HEK293T (cell line): ENCODE measurements at regions not wholly inside any gene's neighbourhood (a gene's known extent, or its start where the extent isn't known, plus 50 kb on each side); places are given as distances from the start of the nearest gene placed in this dataset.

Experiments
- CTCF ChIA-PET: fragments of 350-600 bp; formaldehyde crosslinking; extraction: SDS; loops from one replicate; lab custom pipeline; 2021; ENCODE audit warnings: antibody characterized with exemption, inconsistent platforms; lab: Yijun Ruan, JAX
- POLR2A ChIA-PET: fragments of 350-600 bp; formaldehyde crosslinking; extraction: SDS; loops from one replicate; lab custom pipeline; 2020; ENCODE audit warnings: antibody characterized with exemption, inconsistent platforms; lab: Yijun Ruan, JAX
- DNase-seq: peaks from one replicate; pipeline ENCODE4 v3.0.0; 2012; ENCODE audit warnings: mixed read lengths; ENCODE audit errors: extremely low spot score
- ARNT ChIP-seq: fragments of 450-650 bp; IDR thresholded peaks from 2 replicates; pipeline ENCODE4 v1.6.1; 2017; ENCODE audit warnings: mild to moderate bottlenecking
- BHLHE40 ChIP-seq: fragments of 450-650 bp; IDR thresholded peaks from 2 replicates; pipeline ENCODE4 v1.6.1; 2016; ENCODE audit warnings: mild to moderate bottlenecking, moderate library complexity, borderline replicate concordance
- CTBP1 ChIP-seq: fragments of 450-650 bp; IDR thresholded peaks from 2 replicates; pipeline ENCODE4 v1.6.1; 2016; ENCODE audit warnings: borderline replicate concordance
- ELF4 ChIP-seq: fragments of 450-650 bp; IDR thresholded peaks from 2 replicates; pipeline ENCODE4 v1.6.1; 2017; ENCODE audit warnings: antibody characterized with exemption
- FOXA1 ChIP-seq: fragments of 450-650 bp; IDR thresholded peaks from 2 replicates; pipeline ENCODE4 v1.6.1; 2016; ENCODE audit warnings: mild to moderate bottlenecking
- FOXK2 ChIP-seq: fragments of 450-650 bp; IDR thresholded peaks from 2 replicates; pipeline ENCODE4 v1.6.1; 2016; ENCODE audit warnings: mild to moderate bottlenecking
- FOXM1 ChIP-seq: fragments of 450-650 bp; IDR thresholded peaks from 2 replicates; pipeline ENCODE4 v1.6.1; 2017; ENCODE audit warnings: mild to moderate bottlenecking, borderline replicate concordance
- HDGF ChIP-seq: fragments of 450-650 bp; IDR thresholded peaks from 2 replicates; pipeline ENCODE4 v1.6.1; 2017; ENCODE audit warnings: antibody characterized with exemption, borderline replicate concordance
- L3MBTL2 ChIP-seq: fragments of 450-650 bp; conservative IDR thresholded peaks from 2 replicates; pipeline ENCODE4 v1.6.1; 2016; ENCODE audit warnings: mild to moderate bottlenecking
- LEF1 ChIP-seq: fragments of 450-650 bp; IDR thresholded peaks from 2 replicates; pipeline ENCODE4 v1.6.1; 2017; ENCODE audit warnings: mild to moderate bottlenecking, borderline replicate concordance
- NFRKB ChIP-seq: fragments of 450-650 bp; IDR thresholded peaks from 2 replicates; pipeline ENCODE4 v1.6.1; 2016; ENCODE audit warnings: mild to moderate bottlenecking, moderate library complexity
- SP1 ChIP-seq: fragments of 450-650 bp; IDR thresholded peaks from 2 replicates; pipeline ENCODE4 v1.6.1; 2017
- SUZ12 ChIP-seq: fragments of 450-650 bp; IDR thresholded peaks from 2 replicates; pipeline ENCODE4 v1.6.1; 2016; ENCODE audit warnings: mild to moderate bottlenecking
- TARDBP ChIP-seq: fragments of 450-650 bp; IDR thresholded peaks from 2 replicates; pipeline ENCODE4 v1.6.1; 2016
- ZNF384 ChIP-seq: fragments of 450-650 bp; IDR thresholded peaks from 2 replicates; pipeline ENCODE4 v1.6.1; 2016
- TF ChIP-seq, protein P1 (sequence below): fragments of 450-650 bp; IDR thresholded peaks from 2 replicates; pipeline ENCODE4 v1.6.1; 2016

DNA sequence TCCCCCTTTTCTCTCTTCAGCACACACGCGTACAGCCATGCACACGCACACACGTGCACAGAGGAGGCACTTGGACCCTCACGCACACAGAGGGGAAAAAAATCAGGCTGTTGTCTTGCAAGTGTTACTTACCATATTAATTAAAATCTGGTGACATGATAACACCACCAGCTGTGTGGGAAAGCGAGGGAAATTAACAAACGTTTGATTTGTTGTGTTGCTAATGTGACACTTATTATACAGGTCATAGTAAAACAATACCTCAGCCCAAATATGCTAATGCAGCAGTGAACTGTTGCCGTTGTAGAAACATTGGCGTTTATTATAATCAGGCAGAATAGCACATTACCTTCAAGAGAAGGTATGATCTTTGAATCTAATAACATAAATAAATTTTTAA lies 211.7 kb downstream of the TEX29 start:
- CTCF ChIA-PET, result no interaction called here
- POLR2A ChIA-PET, result no interaction called here
- TF ChIP-seq FOXK2 (no peak), ARNT (no peak), NFRKB (no peak), FOXM1 (no peak), BHLHE40 (no peak), TARDBP (no peak)
- no peak for DNase-seq

DNA sequence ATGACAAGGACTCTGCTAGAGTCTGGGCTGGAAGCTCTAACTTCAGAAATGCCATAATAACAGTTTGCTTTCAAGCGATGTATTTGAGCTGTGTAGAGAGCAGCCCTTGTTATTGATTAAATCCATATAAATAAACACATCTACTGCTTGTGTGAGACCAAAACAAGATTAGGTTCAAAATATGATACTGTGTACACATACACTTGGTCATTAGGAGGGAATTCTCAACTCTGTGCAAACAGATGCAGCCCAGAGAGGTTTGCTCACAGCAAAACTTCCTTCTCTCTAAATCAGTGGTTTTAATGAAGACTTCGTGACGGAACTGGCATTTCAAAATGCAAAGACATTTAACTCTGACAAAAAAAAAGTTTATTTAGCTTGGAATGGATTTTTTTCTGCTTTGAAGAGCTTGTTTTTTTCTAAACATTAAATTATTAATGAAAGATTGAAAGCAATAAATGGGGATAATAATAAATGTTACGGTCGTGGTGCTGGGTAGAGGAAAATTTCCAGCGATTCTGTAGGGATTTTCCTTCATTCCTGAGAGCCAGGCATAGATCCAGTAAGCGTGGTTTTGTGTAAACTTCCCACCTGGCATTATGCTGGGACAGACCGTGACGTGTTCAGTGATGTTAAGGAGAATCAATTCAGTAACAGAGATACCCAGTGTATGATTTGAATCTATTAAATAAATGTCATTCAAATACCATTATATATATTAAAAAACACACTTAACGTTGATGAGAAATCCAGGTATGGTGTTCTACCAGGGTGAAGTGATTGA lies 213.7 kb downstream of the TEX29 start:
- CTCF ChIA-PET, result no interaction called here
- TF ChIP-seq SUZ12 (no peak), SP1 (no peak), BHLHE40 (no peak), ARNT (no peak), ZNF384 (no peak), NFRKB (no peak), ELF4 (no peak), L3MBTL2 (no peak), FOXM1 (no peak), FOXK2 (no peak), FOXA1 (no peak), CTBP1 (no peak), HDGF (no peak), TARDBP (no peak), LEF1 (no peak)
- TF ChIP-seq, protein P1, sequence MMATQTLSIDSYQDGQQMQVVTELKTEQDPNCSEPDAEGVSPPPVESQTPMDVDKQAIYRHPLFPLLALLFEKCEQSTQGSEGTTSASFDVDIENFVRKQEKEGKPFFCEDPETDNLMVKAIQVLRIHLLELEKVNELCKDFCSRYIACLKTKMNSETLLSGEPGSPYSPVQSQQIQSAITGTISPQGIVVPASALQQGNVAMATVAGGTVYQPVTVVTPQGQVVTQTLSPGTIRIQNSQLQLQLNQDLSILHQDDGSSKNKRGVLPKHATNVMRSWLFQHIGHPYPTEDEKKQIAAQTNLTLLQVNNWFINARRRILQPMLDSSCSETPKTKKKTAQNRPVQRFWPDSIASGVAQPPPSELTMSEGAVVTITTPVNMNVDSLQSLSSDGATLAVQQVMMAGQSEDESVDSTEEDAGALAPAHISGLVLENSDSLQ, result no peak
- DNase-seq, result no peak
- POLR2A ChIA-PET, result no interaction called here

DNA sequence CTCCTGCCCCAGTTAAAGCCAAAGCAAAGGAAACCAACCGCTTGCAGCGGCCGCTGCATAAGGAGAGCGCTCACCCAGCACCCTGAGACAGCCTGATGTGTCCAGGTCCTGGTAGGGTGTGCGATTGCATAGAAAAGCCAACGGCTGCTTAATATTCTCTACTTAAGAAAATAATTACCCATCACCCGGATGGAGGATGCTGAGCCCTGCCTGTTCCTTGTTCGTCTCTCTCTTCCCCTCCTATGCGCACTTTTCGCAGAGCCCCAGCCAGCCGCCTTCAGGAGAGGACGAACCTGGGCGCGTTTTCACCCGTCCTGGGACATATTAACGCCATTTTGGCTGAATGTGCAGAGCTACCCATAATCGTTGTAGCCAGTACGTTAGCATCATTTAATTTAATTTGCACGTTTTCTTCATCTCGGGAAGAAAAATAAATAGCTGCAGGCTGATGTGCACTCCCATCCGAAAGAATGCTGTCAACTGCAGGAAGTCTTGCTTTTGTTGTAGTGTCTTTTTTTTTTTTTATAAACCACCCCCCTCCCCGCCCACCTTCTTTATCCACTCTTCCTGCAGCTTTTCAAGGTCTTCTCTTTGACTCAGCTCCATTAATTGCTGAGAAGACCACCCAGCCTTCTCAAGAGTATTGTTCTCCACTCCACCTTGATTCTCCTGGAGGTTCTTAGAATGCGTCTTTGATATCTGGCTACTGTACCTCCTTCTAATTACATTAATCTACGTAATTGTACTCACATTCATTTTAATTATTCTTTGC lies 214.5 kb downstream of the TEX29 start:
- no peak for DNase-seq
- ChIA-PET POLR2A (no interaction called here), CTCF (no interaction called here)
- TF ChIP-seq ZNF384 (no peak), BHLHE40 (no peak), L3MBTL2 (no peak), CTBP1 (no peak), TARDBP (no peak), ELF4 (no peak), HDGF (no peak), SUZ12 (no peak), NFRKB (no peak)
- TF ChIP-seq, protein P1, result no peak

DNA sequence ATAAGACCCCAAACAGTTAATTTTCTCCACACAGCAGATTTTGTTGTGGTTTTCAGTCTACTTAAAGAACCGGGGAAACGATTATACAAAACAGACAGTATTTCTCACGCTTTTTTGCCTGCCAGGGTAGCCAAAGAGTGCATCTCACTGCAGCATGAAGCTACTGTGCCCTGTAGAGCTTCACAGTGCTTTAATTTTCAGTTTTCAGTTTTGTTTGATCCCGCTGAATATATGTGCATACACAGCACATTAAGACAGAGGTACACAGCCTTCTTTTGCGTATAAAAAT lies 215.0 kb downstream of the TEX29 start:
- DNase-seq, result no peak
- ChIA-PET CTCF (no interaction called here), POLR2A (no interaction called here)
- TF ChIP-seq SUZ12, result no peak
- no peak for TF ChIP-seq ZNF384
- no peak for TF ChIP-seq NFRKB
- no peak for TF ChIP-seq FOXA1
- no peak for TF ChIP-seq ELF4
- no peak for TF ChIP-seq HDGF

DNA sequence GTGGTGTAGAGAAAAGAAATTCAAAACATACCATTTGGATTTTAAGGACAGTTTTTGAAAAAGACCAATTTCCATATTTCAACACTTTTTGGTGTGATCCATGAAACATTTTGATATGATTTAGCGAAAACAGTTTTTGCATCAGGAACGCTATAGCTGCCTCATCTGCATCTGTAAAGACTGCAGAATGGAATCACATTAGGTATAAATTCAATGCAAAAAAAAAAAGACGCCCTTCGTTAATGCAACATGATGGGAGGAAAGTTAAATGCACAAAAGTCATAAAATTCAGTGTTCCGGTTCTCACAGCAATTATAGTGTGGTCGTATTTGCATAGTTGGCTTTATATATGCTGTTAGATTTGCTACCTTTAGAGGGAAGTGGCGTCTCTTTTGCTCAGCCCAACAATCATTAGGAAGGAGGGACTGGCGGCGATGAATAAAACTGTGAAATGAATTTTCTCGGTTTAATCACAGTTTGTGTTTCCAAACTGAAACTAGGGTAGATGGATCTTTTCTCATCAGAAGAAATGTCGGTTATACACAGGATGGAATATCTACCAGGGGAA lies 215.7 kb downstream of the TEX29 start:
- ChIA-PET POLR2A (no interaction called here), CTCF (no interaction called here)
- no peak for TF ChIP-seq ARNT
- TF ChIP-seq L3MBTL2, result no peak
- DNase-seq, result no peak

DNA sequence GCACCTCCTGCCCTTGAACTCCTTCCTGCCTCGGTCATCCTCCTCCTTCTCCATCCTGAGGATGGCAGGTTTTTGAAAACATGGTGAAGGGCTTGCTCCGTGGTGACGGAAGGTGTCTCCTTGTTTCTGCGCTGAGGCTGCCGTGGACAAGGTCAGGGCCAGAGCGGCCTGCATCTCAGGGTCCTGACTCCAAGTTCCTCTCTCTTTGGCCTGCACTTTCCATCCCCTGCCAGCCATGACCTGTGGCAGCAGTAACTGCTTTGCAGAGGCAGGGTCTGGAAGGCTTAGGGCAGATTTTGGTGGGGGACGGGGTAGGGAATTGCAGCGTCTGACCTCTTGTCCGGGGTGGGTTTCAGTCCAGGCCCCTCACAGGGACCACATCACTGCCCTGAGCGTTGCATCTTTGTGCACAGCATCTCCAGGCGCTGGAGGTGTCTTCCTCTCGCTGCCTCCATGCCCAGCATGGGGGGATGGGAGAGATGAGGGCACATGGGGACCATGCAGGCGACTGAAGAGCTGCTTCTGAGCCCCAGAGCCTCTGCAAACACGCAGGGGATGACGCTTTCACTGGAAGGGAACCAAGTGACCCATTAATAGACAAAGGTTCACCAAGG lies 216.8 kb downstream of the TEX29 start:
- TF ChIP-seq ZNF384 (no peak), SUZ12 (no peak), HDGF (no peak), SP1 (no peak), NFRKB (no peak), L3MBTL2 (no peak), ELF4 (no peak), ARNT (no peak), LEF1 (no peak), FOXK2 (no peak), BHLHE40 (no peak), TARDBP (no peak), CTBP1 (no peak), FOXM1 (no peak), FOXA1 (no peak)
- TF ChIP-seq, protein P1, result no peak
- CTCF ChIA-PET, result no interaction called here
- POLR2A ChIA-PET, result no interaction called here
- no peak for DNase-seq
